IMR-90 (cell line): ENCODE measurements at regions not wholly inside any gene's neighbourhood (a gene's known extent, or its start where the extent isn't known, plus 50 kb on each side); places are given as distances from the start of the nearest gene placed in this dataset.
A peak's percentile ranks its signal among the peaks of the same experiment; 100 is the strongest.

Experiments
- CHD1 ChIP-seq: IDR thresholded peaks from 2 replicates; pipeline ENCODE4 v1.6.1; 2012; ENCODE audit warnings: low read depth, low read length, improper control_type of control experiment
- CTCF ChIP-seq: conservative IDR thresholded peaks from 2 replicates; pipeline ENCODE4 v1.5.1; 2012; ENCODE audit warnings: mild to moderate bottlenecking, low read depth, low read length, improper control_type of control experiment
- ELK1 ChIP-seq: fragments of 150-350 bp; IDR thresholded peaks from 2 replicates; pipeline ENCODE4 v1.6.1; 2016; ENCODE audit warnings: low read depth, mild to moderate bottlenecking, low read length, moderate library complexity, borderline replicate concordance
- MAFK ChIP-seq: IDR thresholded peaks from 2 replicates; pipeline ENCODE4 v1.6.1; 2012; ENCODE audit warnings: low read depth, low read length, improper control_type of control experiment
- POLR2A ChIP-seq: IDR thresholded peaks from 2 replicates; pipeline ENCODE4 v1.6.1; 2012; ENCODE audit warnings: mild to moderate bottlenecking, low read depth, low read length
- RAD21 ChIP-seq: IDR thresholded peaks from 2 replicates; pipeline ENCODE4 v1.6.1; 2012; ENCODE audit warnings: low read length, improper control_type of control experiment
- SMC3 ChIP-seq: fragments of 150-350 bp; IDR thresholded peaks from 2 replicates; pipeline ENCODE4 v1.6.1; 2016; ENCODE audit warnings: low read depth, mild to moderate bottlenecking, antibody characterized with exemption, low read length, moderate library complexity

- TF ChIP-seq POLR2A (no peak), RAD21 (no peak), CHD1 (no peak), CTCF (no peak), SMC3 (no peak), ELK1 (no peak), MAFK (peak; percentile 23; the same call in 1 of the 2 replicates)
Observed at GRCh38 chr9:106056328-106056727, 362.0 kb downstream of the TMEM38B start.
